K562 (cell line): ENCODE measurements at regions not wholly inside any gene's neighbourhood (a gene's known extent, or its start where the extent isn't known, plus 50 kb on each side); places are given as distances from the start of the nearest gene placed in this dataset.

Source experiments
- CCNT2 ChIP-seq: IDR thresholded peaks from 2 replicates; pipeline ENCODE4 v1.6.1; 2011; ENCODE audit warnings: borderline replicate concordance, low read depth, mild to moderate bottlenecking, moderate library complexity, mixed read lengths, low read length; ENCODE audit not compliant: insufficient read length; ENCODE audit errors: extremely low read depth
- EP300 ChIP-seq: IDR thresholded peaks from 2 replicates; pipeline ENCODE4 v1.6.1; 2012; ENCODE audit warnings: low read length, improper control_type of control experiment
- FOXJ3 ChIP-seq: sonication (generic); formaldehyde crosslinking; IDR thresholded peaks from 2 replicates; pipeline ENCODE4 v1.4.0; 2020; ENCODE audit warnings: mild to moderate bottlenecking, missing genetic modification reagents
- KLF13 ChIP-seq: fragments of 450-650 bp; IDR thresholded peaks from 2 replicates; pipeline ENCODE4 v1.6.1; 2016; ENCODE audit warnings: missing genetic modification characterization, low read depth, mild to moderate bottlenecking, missing compliant biosample characterization, moderate library complexity, borderline replicate concordance
- MYNN ChIP-seq, 2 experiments: sonication (generic); formaldehyde crosslinking in 1 of 2; IDR thresholded peaks; 2 replicates each; pipeline versions ENCODE4 v1.5.0 to v1.6.1; 2016 to 2020; ENCODE audit warnings: antibody characterized with exemption in 1 of 2, missing genetic modification reagents in 1 of 2
- NFE2 ChIP-seq: IDR thresholded peaks from 2 replicates; pipeline ENCODE4 v1.6.1; 2014; ENCODE audit warnings: antibody characterized with exemption, low read depth
- POLR2A ChIP-seq: fragments of 450-650 bp; conservative IDR thresholded peaks from 2 replicates; pipeline ENCODE4 v1.6.1; 2016
- PTRF ChIP-seq: fragments of 450-650 bp; IDR thresholded peaks from 2 replicates; pipeline ENCODE4 v1.6.1; 2016; ENCODE audit warnings: mild to moderate bottlenecking, missing genetic modification characterization, missing compliant biosample characterization
- SRF ChIP-seq, 2 experiments: fragments of 250-450, 450-650 bp in 1 of 2; sonication (Bioruptor Pico) in 1 of 2; sonication (generic) in 1 of 2; formaldehyde crosslinking; IDR thresholded peaks; 2 replicates each; pipeline versions ENCODE4 v1.5.0 to v1.5.1; 2020 to 2022; ENCODE audit warnings: mild to moderate bottlenecking in 1 of 2, missing genetic modification reagents in 1 of 2
- ZNF121 ChIP-seq: sonication (generic); formaldehyde crosslinking; conservative IDR thresholded peaks from 2 replicates; pipeline ENCODE4 v1.8.0; 2022; ENCODE audit warnings: missing genetic modification reagents
- TF ChIP-seq, protein P1 (sequence below): fragments of 450-650 bp; IDR thresholded peaks from 2 replicates; pipeline ENCODE4 v1.6.1; 2016; ENCODE audit warnings: borderline replicate concordance
- TF ChIP-seq, protein P2 (sequence below): fragments of 250-450 bp; sonication (Bioruptor Pico); IDR thresholded peaks from 2 replicates; pipeline ENCODE4 v1.4.0; 2020

DNA sequence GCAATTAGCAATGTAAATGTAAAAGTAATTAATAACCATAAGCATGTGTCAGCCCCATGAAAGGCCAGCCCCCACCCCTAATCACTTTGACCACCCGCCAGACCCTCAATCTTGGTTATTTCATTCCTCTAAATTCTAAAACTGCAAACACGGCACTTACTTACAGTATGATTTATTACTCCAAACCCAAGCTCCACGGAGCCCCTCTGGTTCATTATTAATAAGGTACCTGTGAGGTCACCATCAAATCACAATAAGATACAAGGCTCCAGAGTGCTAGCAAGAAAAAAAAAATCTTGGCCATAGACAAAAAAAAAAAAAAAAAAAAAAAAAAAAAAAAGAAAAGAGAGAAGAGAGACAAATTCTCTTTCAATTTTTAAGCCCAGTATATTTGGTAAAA is 879.5 kb downstream of the TDRD15 start:
- no peak for TF ChIP-seq EP300
- TF ChIP-seq POLR2A: no peak
- TF ChIP-seq KLF13 (tag): no peak
- TF ChIP-seq ZNF121 (CRISPR knock-in tag): no peak
- TF ChIP-seq, protein P1, sequence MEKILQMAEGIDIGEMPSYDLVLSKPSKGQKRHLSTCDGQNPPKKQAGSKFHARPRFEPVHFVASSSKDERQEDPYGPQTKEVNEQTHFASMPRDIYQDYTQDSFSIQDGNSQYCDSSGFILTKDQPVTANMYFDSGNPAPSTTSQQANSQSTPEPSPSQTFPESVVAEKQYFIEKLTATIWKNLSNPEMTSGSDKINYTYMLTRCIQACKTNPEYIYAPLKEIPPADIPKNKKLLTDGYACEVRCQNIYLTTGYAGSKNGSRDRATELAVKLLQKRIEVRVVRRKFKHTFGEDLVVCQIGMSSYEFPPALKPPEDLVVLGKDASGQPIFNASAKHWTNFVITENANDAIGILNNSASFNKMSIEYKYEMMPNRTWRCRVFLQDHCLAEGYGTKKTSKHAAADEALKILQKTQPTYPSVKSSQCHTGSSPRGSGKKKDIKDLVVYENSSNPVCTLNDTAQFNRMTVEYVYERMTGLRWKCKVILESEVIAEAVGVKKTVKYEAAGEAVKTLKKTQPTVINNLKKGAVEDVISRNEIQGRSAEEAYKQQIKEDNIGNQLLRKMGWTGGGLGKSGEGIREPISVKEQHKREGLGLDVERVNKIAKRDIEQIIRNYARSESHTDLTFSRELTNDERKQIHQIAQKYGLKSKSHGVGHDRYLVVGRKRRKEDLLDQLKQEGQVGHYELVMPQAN: no peak
- TF ChIP-seq, protein P2, sequence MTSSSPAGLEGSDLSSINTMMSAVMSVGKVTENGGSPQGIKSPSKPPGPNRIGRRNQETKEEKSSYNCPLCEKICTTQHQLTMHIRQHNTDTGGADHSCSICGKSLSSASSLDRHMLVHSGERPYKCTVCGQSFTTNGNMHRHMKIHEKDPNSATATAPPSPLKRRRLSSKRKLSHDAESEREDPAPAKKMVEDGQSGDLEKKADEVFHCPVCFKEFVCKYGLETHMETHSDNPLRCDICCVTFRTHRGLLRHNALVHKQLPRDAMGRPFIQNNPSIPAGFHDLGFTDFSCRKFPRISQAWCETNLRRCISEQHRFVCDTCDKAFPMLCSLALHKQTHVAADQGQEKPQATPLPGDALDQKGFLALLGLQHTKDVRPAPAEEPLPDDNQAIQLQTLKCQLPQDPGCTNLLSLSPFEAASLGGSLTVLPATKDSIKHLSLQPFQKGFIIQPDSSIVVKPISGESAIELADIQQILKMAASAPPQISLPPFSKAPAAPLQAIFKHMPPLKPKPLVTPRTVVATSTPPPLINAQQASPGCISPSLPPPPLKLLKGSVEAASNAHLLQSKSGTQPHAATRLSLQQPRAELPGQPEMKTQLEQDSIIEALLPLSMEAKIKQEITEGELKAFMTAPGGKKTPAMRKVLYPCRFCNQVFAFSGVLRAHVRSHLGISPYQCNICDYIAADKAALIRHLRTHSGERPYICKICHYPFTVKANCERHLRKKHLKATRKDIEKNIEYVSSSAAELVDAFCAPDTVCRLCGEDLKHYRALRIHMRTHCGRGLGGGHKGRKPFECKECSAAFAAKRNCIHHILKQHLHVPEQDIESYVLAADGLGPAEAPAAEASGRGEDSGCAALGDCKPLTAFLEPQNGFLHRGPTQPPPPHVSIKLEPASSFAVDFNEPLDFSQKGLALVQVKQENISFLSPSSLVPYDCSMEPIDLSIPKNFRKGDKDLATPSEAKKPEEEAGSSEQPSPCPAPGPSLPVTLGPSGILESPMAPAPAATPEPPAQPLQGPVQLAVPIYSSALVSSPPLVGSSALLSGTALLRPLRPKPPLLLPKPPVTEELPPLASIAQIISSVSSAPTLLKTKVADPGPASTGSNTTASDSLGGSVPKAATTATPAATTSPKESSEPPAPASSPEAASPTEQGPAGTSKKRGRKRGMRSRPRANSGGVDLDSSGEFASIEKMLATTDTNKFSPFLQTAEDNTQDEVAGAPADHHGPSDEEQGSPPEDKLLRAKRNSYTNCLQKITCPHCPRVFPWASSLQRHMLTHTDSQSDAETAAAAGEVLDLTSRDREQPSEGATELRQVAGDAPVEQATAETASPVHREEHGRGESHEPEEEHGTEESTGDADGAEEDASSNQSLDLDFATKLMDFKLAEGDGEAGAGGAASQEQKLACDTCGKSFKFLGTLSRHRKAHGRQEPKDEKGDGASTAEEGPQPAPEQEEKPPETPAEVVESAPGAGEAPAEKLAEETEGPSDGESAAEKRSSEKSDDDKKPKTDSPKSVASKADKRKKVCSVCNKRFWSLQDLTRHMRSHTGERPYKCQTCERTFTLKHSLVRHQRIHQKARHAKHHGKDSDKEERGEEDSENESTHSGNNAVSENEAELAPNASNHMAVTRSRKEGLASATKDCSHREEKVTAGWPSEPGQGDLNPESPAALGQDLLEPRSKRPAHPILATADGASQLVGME: no peak
- no peak for TF ChIP-seq SRF (CRISPR knock-in tag; IDR thresholded peaks at IDR 0.05)
- no peak for TF ChIP-seq NFE2
- no peak for TF ChIP-seq PTRF (tag)
- no peak for TF ChIP-seq FOXJ3 (CRISPR knock-in tag)
- TF ChIP-seq MYNN (IDR thresholded peaks at IDR 0.05): no peak
- no peak for TF ChIP-seq MYNN (CRISPR knock-in tag; IDR thresholded peaks at IDR 0.05)
- TF ChIP-seq CCNT2: no peak
